ENCODE measurements at regions not wholly inside any gene's neighbourhood (a gene's known extent, or its start where the extent isn't known, plus 50 kb on each side); places are given as distances from the start of the nearest gene placed in this dataset.

GRCh38 chr13:107421951-107422350 lies 793.4 kb downstream of the LIG4 start:
- TF ChIP-seq SCRT1 (tag by site-specific recombination; IDR thresholded peaks at IDR 0.05; ENCODE audit: borderline replicate concordance) (no peak), ZNF629 (tag by site-specific recombination; IDR thresholded peaks at IDR 0.05) (no peak), HOXA7 (CRISPR knock-in tag; IDR thresholded peaks at IDR 0.05; ENCODE audit: borderline replicate concordance) (no peak), CTCF (tag by site-specific recombination; IDR thresholded peaks at IDR 0.05) (no peak), ZNF23 (tag by site-specific recombination; IDR thresholded peaks at IDR 0.05; ENCODE audit: borderline replicate concordance) (no peak), ZNF133 (tag by site-specific recombination; IDR thresholded peaks at IDR 0.05) (no peak), ZNF639 (tag by site-specific recombination; IDR thresholded peaks at IDR 0.05) (no peak), ZNF488 (tag by site-specific recombination; IDR thresholded peaks at IDR 0.05) (no peak), ZNF24 (tag by site-specific recombination; IDR thresholded peaks at IDR 0.05) (no peak), ZNF571 (tag by site-specific recombination; IDR thresholded peaks at IDR 0.05) (no peak)
